HEK293 (cell line): ENCODE measurements at regions not wholly inside any gene's neighbourhood (a gene's known extent, or its start where the extent isn't known, plus 50 kb on each side); places are given as distances from the start of the nearest gene placed in this dataset.

Experiments used
- CTCF ChIA-PET: fragments of 350-600 bp; formaldehyde crosslinking; extraction: SDS; loops from one replicate; lab custom pipeline; 2021; ENCODE audit warnings: antibody characterized with exemption; lab: Yijun Ruan, JAX
- POLR2A ChIA-PET: fragments of 300-600 bp; formaldehyde crosslinking; extraction: SDS; loops from one replicate; lab custom pipeline; 2020; ENCODE audit warnings: antibody characterized with exemption, inconsistent platforms; lab: Yijun Ruan, JAX
- H3K27ac ChIP-seq: fragments of 200-500 bp; sonication (Bioruptor generic); 2 replicates; pipeline ENCODE4 v1.5.1; 2014; ENCODE audit warnings: low read depth, low read length, control low read depth, inconsistent platforms; ENCODE audit errors: extremely low read depth
- H3K36me3 ChIP-seq, 2 experiments: fragments of 200-500 bp in 1 of 2; sonication (Bioruptor generic) in 1 of 2; 1 replicate in 1 of 2; 2 replicates in 1 of 2; pipeline ENCODE4 v1.5.1; 2014 to 2017; ENCODE audit warnings: inconsistent platforms in 2 of 2, low read length in 2 of 2; ENCODE audit not compliant: control insufficient read depth in 2 of 2, insufficient read depth in 1 of 2
- H3K4me1 ChIP-seq: fragments of 200-500 bp; sonication (Bioruptor generic); 2 replicates; pipeline ENCODE4 v1.5.1; 2014; ENCODE audit warnings: mild to moderate bottlenecking, low read length, inconsistent platforms; ENCODE audit not compliant: control insufficient read depth, insufficient read depth
- H3K4me3 ChIP-seq: 2 replicates; pipeline ENCODE4 v1.5.1; 2011; ENCODE audit warnings: low read depth, mild to moderate bottlenecking, control low read depth, low read length, moderate library complexity
- H3K9me3 ChIP-seq: fragments of 200-500 bp; sonication (Bioruptor generic); 2 replicates; pipeline ENCODE4 v1.5.1; 2014; ENCODE audit warnings: low read depth, low read length, inconsistent platforms; ENCODE audit not compliant: control insufficient read depth, insufficient read depth
- BCL11A ChIP-seq: fragments of 450-650 bp; formaldehyde crosslinking; IDR thresholded peaks from 2 replicates; pipeline ENCODE4 v1.5.1; 2016; ENCODE audit warnings: low read depth, missing biosample characterization, missing genetic modification characterization
- GLIS1 ChIP-seq: fragments of 450-650 bp; formaldehyde crosslinking; IDR thresholded peaks from 2 replicates; pipeline ENCODE4 v1.5.1; 2016; ENCODE audit warnings: missing biosample characterization, missing genetic modification characterization
- MYNN ChIP-seq: fragments of 450-650 bp; formaldehyde crosslinking; IDR thresholded peaks from 2 replicates; pipeline ENCODE4 v1.5.1; 2016; ENCODE audit warnings: missing biosample characterization, missing genetic modification characterization, borderline replicate concordance
- PRDM1 ChIP-seq: fragments of 450-650 bp; formaldehyde crosslinking; IDR thresholded peaks from 2 replicates; pipeline ENCODE4; 2016; ENCODE audit warnings: missing biosample characterization, missing genetic modification characterization
- SCRT1 ChIP-seq: fragments of 450-650 bp; formaldehyde crosslinking; IDR thresholded peaks from 2 replicates; pipeline ENCODE4 v1.5.1; 2016; ENCODE audit warnings: missing biosample characterization, missing genetic modification characterization, borderline replicate concordance
- SETDB1 ChIP-seq: IDR thresholded peaks from one replicate; pipeline ENCODE4 v1.6.1; 2017; ENCODE audit warnings: mild to moderate bottlenecking, low read length, moderate library complexity, mixed read lengths; ENCODE audit not compliant: insufficient read length
- YY2 ChIP-seq: fragments of 450-650 bp; formaldehyde crosslinking; IDR thresholded peaks from 2 replicates; pipeline ENCODE4 v1.5.1; 2016; ENCODE audit warnings: missing biosample characterization, missing genetic modification characterization
- ZIC2 ChIP-seq: fragments of 450-650 bp; formaldehyde crosslinking; IDR thresholded peaks from 2 replicates; pipeline ENCODE4 v1.5.1; 2016; ENCODE audit warnings: missing biosample characterization, missing genetic modification characterization
- ZNF10 ChIP-seq: fragments of 450-650 bp; formaldehyde crosslinking; IDR thresholded peaks from 2 replicates; pipeline ENCODE4 v1.5.1; 2017; ENCODE audit warnings: missing biosample characterization, missing genetic modification characterization
- ZNF133 ChIP-seq: fragments of 450-650 bp; formaldehyde crosslinking; IDR thresholded peaks from 2 replicates; pipeline ENCODE4 v1.5.1; 2016; ENCODE audit warnings: missing biosample characterization, missing genetic modification characterization
- ZNF174 ChIP-seq: fragments of 450-650 bp; formaldehyde crosslinking; IDR thresholded peaks from 2 replicates; pipeline ENCODE4 v1.5.0; 2017; ENCODE audit warnings: missing biosample characterization, mild to moderate bottlenecking, missing genetic modification characterization
- ZNF391 ChIP-seq: fragments of 450-650 bp; formaldehyde crosslinking; IDR thresholded peaks from 2 replicates; pipeline ENCODE4 v1.5.1; 2016; ENCODE audit warnings: low read depth, missing biosample characterization, missing genetic modification characterization, borderline replicate concordance
- ZNF433 ChIP-seq: fragments of 450-650 bp; formaldehyde crosslinking; IDR thresholded peaks from 2 replicates; pipeline ENCODE4 v1.5.1; 2016; ENCODE audit warnings: missing biosample characterization, missing genetic modification characterization, low read depth
- ZNF544 ChIP-seq: fragments of 450-650 bp; formaldehyde crosslinking; IDR thresholded peaks from 2 replicates; pipeline ENCODE4 v1.5.0; 2017; ENCODE audit warnings: missing biosample characterization, missing genetic modification characterization
- ZNF549 ChIP-seq: fragments of 450-650 bp; IDR thresholded peaks from 2 replicates; pipeline ENCODE4 v1.5.1; 2018; ENCODE audit warnings: missing biosample characterization, missing genetic modification characterization, mild to moderate bottlenecking, inconsistent platforms, moderate library complexity
- ZNF558 ChIP-seq: fragments of 450-650 bp; formaldehyde crosslinking; IDR thresholded peaks from 2 replicates; pipeline ENCODE4 v1.5.1; 2016; ENCODE audit warnings: missing biosample characterization, missing genetic modification characterization
- ZNF571 ChIP-seq: fragments of 450-650 bp; formaldehyde crosslinking; IDR thresholded peaks from 2 replicates; pipeline ENCODE4 v1.5.0; 2017; ENCODE audit warnings: missing biosample characterization, missing genetic modification characterization
- ZNF585B ChIP-seq: fragments of 450-650 bp; formaldehyde crosslinking; IDR thresholded peaks from 2 replicates; pipeline ENCODE4 v1.5.1; 2016; ENCODE audit warnings: missing biosample characterization, missing genetic modification characterization
- ZNF623 ChIP-seq: fragments of 450-650 bp; formaldehyde crosslinking; IDR thresholded peaks from 2 replicates; pipeline ENCODE4 v1.5.1; 2016; ENCODE audit warnings: missing biosample characterization, missing genetic modification characterization
- ZNF654 ChIP-seq: fragments of 450-650 bp; formaldehyde crosslinking; IDR thresholded peaks from 2 replicates; pipeline ENCODE4 v1.5.1; 2016; ENCODE audit warnings: low read depth, missing biosample characterization, missing genetic modification characterization
- TF ChIP-seq, protein P1 (sequence below): fragments of 450-650 bp; formaldehyde crosslinking; conservative IDR thresholded peaks from 2 replicates; pipeline ENCODE4 v1.5.1; 2016; ENCODE audit warnings: low read depth, missing biosample characterization, missing genetic modification characterization
- TF ChIP-seq, protein P2 (sequence below): fragments of 450-650 bp; IDR thresholded peaks from 2 replicates; pipeline ENCODE4 v1.5.1; 2018; ENCODE audit warnings: missing biosample characterization, missing genetic modification characterization
- TF ChIP-seq, protein P3 (sequence below): fragments of 450-650 bp; formaldehyde crosslinking; IDR thresholded peaks from 2 replicates; pipeline ENCODE4 v1.5.1; 2016; ENCODE audit warnings: missing biosample characterization, missing genetic modification characterization
- TF ChIP-seq, protein P4 (sequence below): fragments of 450-650 bp; formaldehyde crosslinking; IDR thresholded peaks from 2 replicates; pipeline ENCODE4 v1.5.1; 2017; ENCODE audit warnings: missing biosample characterization, missing genetic modification characterization

DNA sequence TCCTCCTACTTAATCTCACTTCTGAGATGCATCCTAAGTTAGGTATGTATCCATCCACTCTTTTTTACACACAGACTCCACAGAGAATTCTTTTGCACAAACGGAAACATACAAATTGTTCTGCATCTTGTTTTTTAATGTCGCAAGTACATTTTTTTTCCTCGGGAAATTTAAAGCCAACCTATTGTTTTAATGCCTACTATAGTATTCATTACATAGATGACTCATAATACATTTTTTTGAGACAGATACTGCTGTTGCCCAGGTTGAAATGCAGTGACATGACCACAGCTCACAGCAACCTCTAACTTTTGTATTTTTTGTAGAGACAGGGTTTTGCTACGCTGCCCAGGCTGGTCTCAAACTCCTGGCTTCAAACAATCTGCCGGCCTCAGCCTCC lies 90.8 kb upstream of the TMEM45B start (continued):
- TF ChIP-seq MYNN (tag by site-specific recombination) = no peak
- TF ChIP-seq, protein P1, sequence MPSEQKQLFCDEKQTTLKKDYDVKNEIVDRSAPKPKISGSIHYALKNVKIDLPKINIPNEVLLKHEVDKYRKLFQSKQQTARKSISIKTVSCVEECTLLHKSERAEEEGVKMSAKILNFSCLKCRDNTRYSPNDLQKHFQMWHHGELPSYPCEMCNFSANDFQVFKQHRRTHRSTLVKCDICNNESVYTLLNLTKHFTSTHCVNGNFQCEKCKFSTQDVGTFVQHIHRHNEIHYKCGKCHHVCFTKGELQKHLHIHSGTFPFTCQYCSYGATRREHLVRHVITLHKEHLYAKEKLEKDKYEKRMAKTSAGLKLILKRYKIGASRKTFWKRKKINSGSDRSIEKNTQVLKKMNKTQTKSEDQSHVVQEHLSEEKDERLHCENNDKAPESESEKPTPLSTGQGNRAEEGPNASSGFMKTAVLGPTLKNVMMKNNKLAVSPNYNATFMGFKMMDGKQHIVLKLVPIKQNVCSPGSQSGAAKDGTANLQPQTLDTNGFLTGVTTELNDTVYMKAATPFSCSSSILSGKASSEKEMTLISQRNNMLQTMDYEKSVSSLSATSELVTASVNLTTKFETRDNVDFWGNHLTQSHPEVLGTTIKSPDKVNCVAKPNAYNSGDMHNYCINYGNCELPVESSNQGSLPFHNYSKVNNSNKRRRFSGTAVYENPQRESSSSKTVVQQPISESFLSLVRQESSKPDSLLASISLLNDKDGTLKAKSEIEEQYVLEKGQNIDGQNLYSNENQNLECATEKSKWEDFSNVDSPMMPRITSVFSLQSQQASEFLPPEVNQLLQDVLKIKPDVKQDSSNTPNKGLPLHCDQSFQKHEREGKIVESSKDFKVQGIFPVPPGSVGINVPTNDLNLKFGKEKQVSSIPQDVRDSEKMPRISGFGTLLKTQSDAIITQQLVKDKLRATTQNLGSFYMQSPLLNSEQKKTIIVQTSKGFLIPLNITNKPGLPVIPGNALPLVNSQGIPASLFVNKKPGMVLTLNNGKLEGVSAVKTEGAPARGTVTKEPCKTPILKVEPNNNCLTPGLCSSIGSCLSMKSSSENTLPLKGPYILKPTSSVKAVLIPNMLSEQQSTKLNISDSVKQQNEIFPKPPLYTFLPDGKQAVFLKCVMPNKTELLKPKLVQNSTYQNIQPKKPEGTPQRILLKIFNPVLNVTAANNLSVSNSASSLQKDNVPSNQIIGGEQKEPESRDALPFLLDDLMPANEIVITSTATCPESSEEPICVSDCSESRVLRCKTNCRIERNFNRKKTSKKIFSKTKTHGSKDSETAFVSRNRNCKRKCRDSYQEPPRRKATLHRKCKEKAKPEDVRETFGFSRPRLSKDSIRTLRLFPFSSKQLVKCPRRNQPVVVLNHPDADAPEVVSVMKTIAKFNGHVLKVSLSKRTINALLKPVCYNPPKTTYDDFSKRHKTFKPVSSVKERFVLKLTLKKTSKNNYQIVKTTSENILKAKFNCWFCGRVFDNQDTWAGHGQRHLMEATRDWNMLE (tag by site-specific recombination) = no peak
- no peak for TF ChIP-seq SETDB1

DNA sequence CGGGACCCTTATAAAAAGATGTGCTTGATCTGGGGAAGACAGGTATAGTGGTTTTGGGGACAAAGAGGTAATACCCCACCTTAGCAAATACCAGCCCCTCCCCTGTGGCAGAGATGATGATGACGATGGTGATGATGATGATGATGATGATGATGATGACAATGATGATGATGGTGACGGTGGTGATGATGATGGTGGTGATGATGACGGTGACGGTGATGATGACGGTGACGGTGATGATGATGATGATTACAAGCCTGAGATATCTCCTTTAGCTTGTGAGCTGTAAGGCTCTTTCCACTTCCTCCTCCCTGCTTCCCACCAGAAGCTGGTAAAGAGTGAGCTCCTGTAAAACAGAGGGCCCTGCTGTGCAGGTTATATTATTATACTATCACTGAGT lies 89.5 kb upstream of the TMEM45B start:
- H3K9me3 ChIP-seq = no peaks in the 10 kb centered on the region
- no peak overlapping the region for H3K27ac ChIP-seq
- no peaks in the 10 kb centered on the region for H3K36me3 ChIP-seq
- no peak overlapping the region for H3K4me3 ChIP-seq
- ChIA-PET POLR2A (no interaction called here), CTCF (interaction anchor here (0.8 to 0.9 kb wide), 2 partner anchors 24 to 27 kb away, joined by 3 read pairs; no protein-coding TSS in a partner anchor)
- no peaks in the 10 kb centered on the region for H3K4me1 ChIP-seq
- TF ChIP-seq, protein P2, sequence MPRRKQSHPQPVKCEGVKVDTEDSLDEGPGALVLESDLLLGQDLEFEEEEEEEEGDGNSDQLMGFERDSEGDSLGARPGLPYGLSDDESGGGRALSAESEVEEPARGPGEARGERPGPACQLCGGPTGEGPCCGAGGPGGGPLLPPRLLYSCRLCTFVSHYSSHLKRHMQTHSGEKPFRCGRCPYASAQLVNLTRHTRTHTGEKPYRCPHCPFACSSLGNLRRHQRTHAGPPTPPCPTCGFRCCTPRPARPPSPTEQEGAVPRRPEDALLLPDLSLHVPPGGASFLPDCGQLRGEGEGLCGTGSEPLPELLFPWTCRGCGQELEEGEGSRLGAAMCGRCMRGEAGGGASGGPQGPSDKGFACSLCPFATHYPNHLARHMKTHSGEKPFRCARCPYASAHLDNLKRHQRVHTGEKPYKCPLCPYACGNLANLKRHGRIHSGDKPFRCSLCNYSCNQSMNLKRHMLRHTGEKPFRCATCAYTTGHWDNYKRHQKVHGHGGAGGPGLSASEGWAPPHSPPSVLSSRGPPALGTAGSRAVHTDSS (tag by site-specific recombination) = peak; percentile 99
- TF ChIP-seq ZNF623 (tag by site-specific recombination) = no peak

DNA sequence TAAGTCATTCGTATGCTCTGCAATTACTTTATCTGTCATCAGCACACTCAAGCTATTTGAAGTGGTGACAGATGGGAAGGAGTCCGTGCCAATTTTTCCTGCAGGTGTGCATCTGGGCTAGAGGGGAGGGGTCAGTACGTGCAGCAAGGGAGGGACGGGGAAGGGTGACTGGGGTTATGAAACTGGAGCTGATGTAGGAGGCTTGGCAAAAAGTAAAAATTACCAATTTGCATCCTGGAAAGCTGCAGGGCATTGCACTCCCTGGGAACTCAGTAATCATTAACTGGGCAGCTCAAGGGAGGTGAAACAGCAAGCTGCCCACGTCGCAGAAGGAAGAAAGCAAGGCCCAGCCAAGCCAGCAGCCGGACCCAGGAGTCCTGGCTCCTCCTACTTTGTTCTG lies 87.1 kb upstream of the TMEM45B start:
- CTCF ChIA-PET = interaction anchor here (0.8 to 2.4 kb wide), 2 partner anchors 22 to 364 kb away, joined by 3 to 10 read pairs; no protein-coding TSS in a partner anchor
- POLR2A ChIA-PET = interaction anchor here (0.6 kb wide), 1 partner anchor 42 kb away, joined by 6 read pairs; no protein-coding TSS in a partner anchor
- H3K9me3 ChIP-seq = no peaks in the 10 kb centered on the region
- no peaks in the 10 kb centered on the region for H3K4me1 ChIP-seq
- no peaks in the 10 kb centered on the region for H3K36me3 ChIP-seq
- H3K4me3 ChIP-seq = no peak overlapping the region
- TF ChIP-seq, protein P3, sequence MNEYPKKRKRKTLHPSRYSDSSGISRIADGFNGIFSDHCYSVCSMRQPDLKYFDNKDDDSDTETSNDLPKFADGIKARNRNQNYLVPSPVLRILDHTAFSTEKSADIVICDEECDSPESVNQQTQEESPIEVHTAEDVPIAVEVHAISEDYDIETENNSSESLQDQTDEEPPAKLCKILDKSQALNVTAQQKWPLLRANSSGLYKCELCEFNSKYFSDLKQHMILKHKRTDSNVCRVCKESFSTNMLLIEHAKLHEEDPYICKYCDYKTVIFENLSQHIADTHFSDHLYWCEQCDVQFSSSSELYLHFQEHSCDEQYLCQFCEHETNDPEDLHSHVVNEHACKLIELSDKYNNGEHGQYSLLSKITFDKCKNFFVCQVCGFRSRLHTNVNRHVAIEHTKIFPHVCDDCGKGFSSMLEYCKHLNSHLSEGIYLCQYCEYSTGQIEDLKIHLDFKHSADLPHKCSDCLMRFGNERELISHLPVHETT (tag by site-specific recombination) = no peak
- TF ChIP-seq ZNF544 (tag by site-specific recombination) (no peak), ZNF585B (tag by site-specific recombination) (no peak), ZNF133 (no peak), ZNF174 (no peak), ZNF433 (tag by site-specific recombination) (no peak), ZIC2 (no peak), YY2 (tag by site-specific recombination) (no peak), PRDM1 (no peak), MYNN (tag by site-specific recombination) (no peak), ZNF558 (tag by site-specific recombination) (no peak), ZNF654 (tag by site-specific recombination) (no peak), ZNF549 (tag by site-specific recombination) (no peak), GLIS1 (tag by site-specific recombination) (no peak), ZNF391 (tag by site-specific recombination) (no peak), BCL11A (tag by site-specific recombination) (no peak), ZNF571 (tag by site-specific recombination) (no peak), SCRT1 (tag by site-specific recombination) (no peak), ZNF10 (no peak)
- TF ChIP-seq, protein P4, sequence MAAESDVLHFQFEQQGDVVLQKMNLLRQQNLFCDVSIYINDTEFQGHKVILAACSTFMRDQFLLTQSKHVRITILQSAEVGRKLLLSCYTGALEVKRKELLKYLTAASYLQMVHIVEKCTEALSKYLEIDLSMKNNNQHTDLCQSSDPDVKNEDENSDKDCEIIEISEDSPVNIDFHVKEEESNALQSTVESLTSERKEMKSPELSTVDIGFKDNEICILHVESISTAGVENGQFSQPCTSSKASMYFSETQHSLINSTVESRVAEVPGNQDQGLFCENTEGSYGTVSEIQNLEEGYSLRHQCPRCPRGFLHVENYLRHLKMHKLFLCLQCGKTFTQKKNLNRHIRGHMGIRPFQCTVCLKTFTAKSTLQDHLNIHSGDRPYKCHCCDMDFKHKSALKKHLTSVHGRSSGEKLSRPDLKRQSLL = no peak
- H3K27ac ChIP-seq = no peak overlapping the region
